Stimulated activated CD4-positive, alpha-beta T cell treated with anti-CD3 and anti-CD28 coated beads, Interleukin-2, amount 100 ng/mL, for 48 hours (primary cell): ENCODE measurements at regions not wholly inside any gene's neighbourhood (a gene's known extent, or its start where the extent isn't known, plus 50 kb on each side); places are given as distances from the start of the nearest gene placed in this dataset.

Experiments
- DNase-seq, 2 donors: peaks; one replicate each; pipeline ENCODE4 v3.0.0-alpha.2; 2020

GRCh38 chr5:107325866-107326265 is 344.9 kb downstream of the EFNA5 start:
- DNase-seq = no peak

GRCh38 chr5:107324809-107325208 is 345.9 kb downstream of the EFNA5 start:
- no peak for DNase-seq

- no peak for DNase-seq
Observed at GRCh38 chr5:107324071-107324470, 346.7 kb downstream of the EFNA5 start.

GRCh38 chr5:107323536-107323935 is 347.2 kb downstream of the EFNA5 start:
- no peak for DNase-seq

GRCh38 chr5:107322936-107323335 is 347.8 kb downstream of the EFNA5 start:
- DNase-seq = no peak

GRCh38 chr5:107321906-107322305 is 348.8 kb downstream of the EFNA5 start:
- no peak for DNase-seq

- DNase-seq = no peak
Observed at GRCh38 chr5:107320846-107321245, 349.9 kb downstream of the EFNA5 start.

- DNase-seq = no peak
Observed at GRCh38 chr5:107320376-107320775, 350.4 kb downstream of the EFNA5 start.

GRCh38 chr5:107319901-107320300 is 350.8 kb downstream of the EFNA5 start:
- no peak for DNase-seq

GRCh38 chr5:107314330-107314729 is 356.4 kb downstream of the EFNA5 start:
- DNase-seq = no peak

- DNase-seq = no peak
Observed at GRCh38 chr5:107313921-107314320, 356.8 kb downstream of the EFNA5 start.

GRCh38 chr5:107313098-107313497 is 357.6 kb downstream of the EFNA5 start:
- no peak for DNase-seq

GRCh38 chr5:107310181-107310580 is 360.6 kb downstream of the EFNA5 start:
- no peak for DNase-seq

GRCh38 chr5:107306594-107306993 is 364.1 kb downstream of the EFNA5 start:
- no peak for DNase-seq

GRCh38 chr5:107306002-107306401 is 364.7 kb downstream of the EFNA5 start:
- no peak for DNase-seq

GRCh38 chr5:107304684-107305083 is 366.1 kb downstream of the EFNA5 start:
- no peak for DNase-seq

GRCh38 chr5:107303171-107303968 is 367.4 kb downstream of the EFNA5 start:
- DNase-seq = no peak

GRCh38 chr5:107302441-107302840 is 368.3 kb downstream of the EFNA5 start:
- no peak for DNase-seq

GRCh38 chr5:107301999-107302398 is 368.7 kb downstream of the EFNA5 start:
- no peak for DNase-seq

- DNase-seq = no peak
Observed at GRCh38 chr5:107300721-107301327, 369.9 kb downstream of the EFNA5 start.

GRCh38 chr5:107296572-107296971 is 374.2 kb downstream of the EFNA5 start:
- no peak for DNase-seq

GRCh38 chr5:107295914-107296313 is 374.8 kb downstream of the EFNA5 start:
- no peak for DNase-seq

- DNase-seq = no peak
Observed at GRCh38 chr5:107294669-107295068, 376.1 kb downstream of the EFNA5 start.

GRCh38 chr5:107294211-107294550 is 376.6 kb downstream of the EFNA5 start:
- no peak for DNase-seq
